GM13976 (cell line): ENCODE measurements at regions not wholly inside any gene's neighbourhood (a gene's known extent, or its start where the extent isn't known, plus 50 kb on each side); places are given as distances from the start of the nearest gene placed in this dataset.

ENCODE experiments used
- DNase-seq: peaks from one replicate; pipeline ENCODE4 v3.0.0; 2012; ENCODE audit warnings: low spot score
- CTCF ChIP-seq: IDR thresholded peaks from 2 replicates; pipeline ENCODE4 v1.5.1; 2012; ENCODE audit warnings: borderline replicate concordance, mild to moderate bottlenecking; ENCODE audit not compliant: insufficient read depth; ENCODE audit errors: extremely low read depth, missing control alignments, control extremely low read depth
- in situ Hi-C: fragments of 300-500 bp; cut with MboI; formaldehyde crosslinking; loops from one replicate; pipeline ENCODE4 v1.12.0; 2022; ENCODE audit warnings: low sequenced_read_pairs, mixed read lengths, inconsistent platforms; ENCODE audit not compliant: unreplicated experiment

DNA sequence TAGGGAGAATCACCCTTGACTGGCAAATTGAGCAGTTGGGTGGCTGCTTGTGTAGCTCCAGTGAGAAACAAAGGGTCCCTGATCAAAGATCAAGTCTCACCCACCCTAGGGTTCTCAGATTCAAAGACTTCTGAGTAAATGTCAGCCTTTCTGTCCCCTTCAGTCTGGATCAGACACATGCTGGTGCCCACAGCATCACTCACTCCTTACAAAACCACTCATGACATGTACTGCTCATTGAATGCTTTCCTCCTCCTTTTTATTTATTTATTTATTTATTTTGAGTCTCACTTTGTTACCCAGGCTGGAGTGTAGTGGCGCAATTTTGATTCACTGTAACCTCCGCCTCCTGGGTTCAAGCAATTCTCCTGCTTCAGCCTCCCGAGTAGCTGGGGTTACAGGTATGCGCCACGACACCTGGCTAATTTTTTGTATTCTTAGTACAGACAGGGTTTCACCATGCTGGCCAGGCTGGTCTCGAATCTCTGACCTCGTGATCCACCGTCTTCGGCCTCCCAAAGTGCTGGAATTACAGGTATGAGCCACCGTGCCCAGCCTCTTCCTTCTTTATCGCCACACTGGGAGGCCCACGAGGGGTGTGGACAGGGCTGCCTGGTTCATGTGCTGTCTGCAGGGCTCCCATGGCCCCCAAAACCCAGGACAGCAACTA is 462.0 kb upstream of the MAF start:
- in situ Hi-C loops, result no loop called here
- no peak for DNase-seq
- TF ChIP-seq CTCF, result no peak

- in situ Hi-C loops, result no loop called here
- no peak for TF ChIP-seq CTCF
- no peak for DNase-seq
Observed at GRCh38 chr16:80060470-80060869, 459.9 kb upstream of the MAF start.

DNA sequence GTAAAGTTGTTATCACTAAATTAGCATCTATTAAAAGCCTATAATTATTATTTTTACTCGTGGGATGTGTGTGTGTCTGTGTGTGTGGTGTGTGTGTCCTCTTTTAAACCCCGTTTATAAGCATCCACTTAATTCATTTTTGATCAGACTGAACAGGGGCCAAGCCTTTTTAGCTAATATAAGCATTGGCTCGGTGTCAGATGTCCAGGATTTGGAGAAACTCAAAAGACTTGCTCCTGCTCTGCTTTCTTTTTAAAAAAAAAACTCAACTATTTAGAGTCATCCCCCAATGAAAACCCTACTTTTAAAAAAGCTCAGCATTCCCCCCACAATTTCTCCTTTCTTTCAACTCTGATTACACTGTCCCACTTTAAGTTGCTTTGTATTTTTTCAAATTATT is 459.3 kb upstream of the MAF start:
- in situ Hi-C loops, result no loop called here
- TF ChIP-seq CTCF, result no peak

DNA sequence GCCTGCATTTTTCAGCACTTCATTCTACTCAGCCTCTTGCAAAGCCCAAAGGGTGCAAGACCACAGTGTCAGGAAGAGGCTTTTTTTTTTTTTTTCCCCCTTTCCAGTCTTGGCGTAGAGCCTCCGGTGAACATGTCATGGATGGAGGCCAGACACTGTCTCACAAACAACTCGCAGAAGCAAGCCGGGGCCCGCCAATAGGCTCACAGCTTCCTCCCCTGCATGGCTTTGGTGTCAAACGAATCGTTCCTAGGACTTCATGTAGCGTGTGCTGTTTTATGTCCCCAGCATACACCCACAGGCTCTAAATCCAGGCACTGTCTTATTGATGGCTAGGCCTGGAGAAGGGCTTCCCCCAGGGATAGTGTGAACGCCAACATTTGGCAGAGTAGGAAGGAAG is 457.7 kb upstream of the MAF start:
- in situ Hi-C loops, result no loop called here
- TF ChIP-seq CTCF, result no peak
- DNase-seq, result no peak

More for the DNA sequence above, 459.3 kb upstream of the MAF start:
- no peak for DNase-seq

- in situ Hi-C loops, result no loop called here
- DNase-seq, result no peak
- no peak for TF ChIP-seq CTCF
Observed at GRCh38 chr16:80056324-80056723, 455.8 kb upstream of the MAF start.

DNA sequence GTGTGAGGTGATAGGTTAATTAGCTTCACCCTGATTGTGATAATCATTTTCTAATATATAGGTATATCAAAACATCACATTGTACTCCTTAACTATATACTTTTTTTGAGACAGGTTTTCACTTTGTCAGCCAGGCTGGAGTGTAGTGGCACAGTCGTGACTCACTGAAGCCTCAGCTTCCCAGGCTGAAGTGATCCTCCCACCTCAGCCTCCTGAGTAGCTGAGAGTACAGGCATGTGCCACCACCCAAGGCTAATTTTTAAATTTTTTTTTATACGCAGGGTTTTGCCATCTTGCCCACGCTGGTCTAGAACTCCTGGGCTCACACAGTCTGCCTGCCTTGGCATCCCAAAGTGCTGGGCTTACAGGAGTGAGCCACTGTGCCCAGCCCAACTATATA is 455.3 kb upstream of the MAF start:
- no peak for DNase-seq
- no peak for TF ChIP-seq CTCF
- in situ Hi-C loops, result no loop called here
